HG02571 (cell line): ENCODE measurements at regions not wholly inside any gene's neighbourhood (a gene's known extent, or its start where the extent isn't known, plus 50 kb on each side); places are given as distances from the start of the nearest gene placed in this dataset.

Experiments used
- ATAC-seq: cut with Tn5 transposase; IDR thresholded peaks from one replicate; pipeline ENCODE4 v1.9.1; 2021; ENCODE audit warnings: mild to moderate bottlenecking, moderate library complexity; ENCODE audit not compliant: unreplicated experiment

GRCh38 chr15:97654481-97655076 lies 305.9 kb upstream of the ARRDC4 start:
- no peak for ATAC-seq

DNA sequence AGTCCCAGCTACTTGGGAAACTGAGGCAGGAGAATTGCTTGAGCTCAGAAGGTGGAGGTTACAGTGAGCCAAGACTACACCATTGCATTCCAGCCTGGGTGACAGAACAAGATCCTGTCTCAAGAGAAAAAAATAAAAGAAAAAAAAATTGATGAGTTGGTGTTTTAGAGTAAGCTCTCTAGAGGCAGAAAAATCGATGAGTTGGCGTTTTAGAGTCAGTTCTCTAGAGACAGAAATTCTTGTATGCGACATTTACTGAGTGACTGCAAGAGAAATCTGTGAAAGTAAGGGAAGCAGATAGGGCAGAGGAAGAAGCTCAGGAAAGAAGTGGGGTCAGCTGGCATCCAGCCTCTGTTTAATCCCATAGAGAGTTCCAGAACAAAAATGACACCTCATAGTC lies 298.7 kb upstream of the ARRDC4 start:
- no peak for ATAC-seq

- no peak for ATAC-seq
Measured at GRCh38 chr15:97672586-97672985, 287.9 kb upstream of the ARRDC4 start.

DNA sequence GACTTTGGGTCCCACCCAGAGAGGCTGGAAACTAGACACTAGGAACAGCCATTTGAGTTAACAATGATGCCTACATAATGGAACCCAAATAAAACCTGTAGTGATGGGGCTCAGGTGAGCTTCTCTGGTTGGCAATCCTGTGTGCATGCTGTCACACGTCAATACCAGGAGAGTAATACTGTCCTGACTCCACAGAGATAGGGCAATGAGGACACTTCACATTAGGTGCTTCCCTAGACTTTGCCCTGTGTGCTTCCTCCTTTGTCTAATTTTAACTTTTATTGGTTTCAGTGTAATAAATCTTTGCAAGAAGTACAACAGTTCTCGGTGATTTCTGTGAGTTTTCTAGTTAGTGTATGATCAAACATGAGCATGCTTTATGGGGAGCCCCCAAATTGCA lies 281.8 kb upstream of the ARRDC4 start:
- no peak for ATAC-seq

GRCh38 chr15:97679106-97679688 lies 281.3 kb upstream of the ARRDC4 start:
- ATAC-seq = no peak

GRCh38 chr15:97680606-97681220 lies 279.8 kb upstream of the ARRDC4 start:
- no peak for ATAC-seq

DNA sequence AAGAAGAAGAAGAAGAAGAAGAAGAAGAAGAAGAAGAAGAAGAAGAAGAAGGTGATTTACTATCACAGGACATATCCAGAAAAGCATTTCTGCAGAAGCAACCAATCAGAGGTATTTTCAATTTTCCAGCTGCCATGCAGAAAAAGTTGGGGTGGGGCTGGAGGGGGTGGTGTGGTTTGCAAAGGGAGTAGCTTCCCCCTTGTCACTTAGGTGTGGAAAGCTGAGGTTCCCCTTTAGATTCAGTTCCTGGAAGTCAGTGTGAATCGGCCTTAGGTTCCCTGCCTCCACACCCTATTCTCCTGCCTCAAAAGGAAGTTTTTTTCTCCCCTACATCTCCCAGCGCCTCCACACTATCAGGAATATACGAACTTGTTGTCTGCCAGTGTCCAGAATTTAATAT lies 276.7 kb upstream of the ARRDC4 start:
- ATAC-seq = no peak

- no peak for ATAC-seq
Measured at GRCh38 chr15:97684249-97684648, 276.3 kb upstream of the ARRDC4 start.

- ATAC-seq = no peak
Measured at GRCh38 chr15:97686324-97686723, 274.2 kb upstream of the ARRDC4 start.

- no peak for ATAC-seq
Measured at GRCh38 chr15:97687654-97688053, 272.8 kb upstream of the ARRDC4 start.

DNA sequence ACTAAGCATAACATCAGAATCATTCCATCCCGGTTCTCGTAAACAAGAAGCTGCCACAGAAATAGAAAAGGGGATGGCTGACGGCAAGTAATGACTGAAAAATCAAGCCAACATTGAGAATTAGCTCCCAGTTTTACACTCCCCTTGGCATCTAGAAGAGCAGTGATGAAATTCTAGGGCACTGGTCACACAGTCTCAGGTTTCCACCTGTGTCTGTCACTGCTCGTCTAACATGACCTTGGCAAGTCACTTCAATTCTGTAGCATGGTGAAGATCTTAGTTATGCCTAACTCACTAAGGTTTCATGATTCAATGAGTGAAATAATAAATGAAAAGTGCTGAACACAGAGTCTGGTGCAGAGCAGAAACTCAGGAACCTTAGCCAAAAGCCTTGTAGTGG lies 272.3 kb upstream of the ARRDC4 start:
- ATAC-seq = no peak

- no peak for ATAC-seq
Measured at GRCh38 chr15:97688886-97689285, 271.6 kb upstream of the ARRDC4 start.

GRCh38 chr15:97691078-97691477 lies 269.4 kb upstream of the ARRDC4 start:
- no peak for ATAC-seq

DNA sequence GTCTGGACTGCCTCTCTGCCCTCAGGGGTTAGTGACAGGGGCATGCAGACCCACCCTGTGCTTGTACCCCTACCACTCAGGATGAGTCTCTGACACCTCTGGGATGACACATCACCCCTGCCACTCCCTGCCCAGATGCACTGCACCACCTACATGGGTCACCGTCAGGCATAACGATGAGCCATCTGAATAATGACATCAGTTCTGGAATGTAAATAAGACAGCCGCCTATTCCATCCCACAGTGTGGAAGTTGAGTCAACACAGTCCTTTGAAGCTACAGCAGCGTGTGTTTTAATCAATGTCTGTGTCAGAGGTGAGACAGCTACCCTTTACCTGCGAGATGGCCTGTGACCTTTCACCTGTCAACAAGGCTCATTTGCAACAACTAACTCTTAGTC lies 268.7 kb upstream of the ARRDC4 start:
- ATAC-seq = no peak

DNA sequence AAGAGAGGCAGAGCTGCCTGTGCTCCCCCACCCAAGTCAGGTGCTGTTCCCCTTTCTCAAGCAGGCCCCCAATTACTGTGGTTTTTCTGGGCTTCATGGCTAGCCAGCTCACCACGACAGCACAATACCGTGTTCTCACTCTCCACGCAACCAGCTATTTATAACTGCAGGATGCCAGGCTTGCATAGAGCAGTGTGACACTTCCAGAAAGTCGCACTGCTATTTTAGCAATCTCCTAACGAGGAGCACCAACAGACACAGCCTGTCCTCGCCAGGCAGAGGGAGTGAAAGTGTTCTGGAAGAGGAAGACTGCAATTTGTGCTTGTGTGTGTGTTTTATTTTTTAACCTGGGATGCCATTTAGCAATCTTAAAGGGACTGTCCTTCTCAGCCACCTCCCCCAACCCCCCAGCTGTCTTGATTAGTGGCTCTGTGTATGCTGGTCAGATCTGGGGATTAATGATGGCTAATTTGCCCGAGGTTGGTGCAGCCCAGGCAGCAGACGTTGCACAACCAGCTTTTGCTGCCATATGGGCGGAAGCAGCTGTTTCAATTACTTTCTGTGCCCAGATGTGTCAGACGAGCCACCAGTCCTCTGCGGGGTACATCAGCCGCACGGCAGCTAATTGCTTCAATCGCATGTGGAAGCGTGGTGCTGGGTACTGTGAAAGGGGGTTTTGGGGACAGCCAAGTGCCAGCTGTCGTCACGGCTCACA lies 268.0 kb upstream of the ARRDC4 start:
- ATAC-seq = no peak

DNA sequence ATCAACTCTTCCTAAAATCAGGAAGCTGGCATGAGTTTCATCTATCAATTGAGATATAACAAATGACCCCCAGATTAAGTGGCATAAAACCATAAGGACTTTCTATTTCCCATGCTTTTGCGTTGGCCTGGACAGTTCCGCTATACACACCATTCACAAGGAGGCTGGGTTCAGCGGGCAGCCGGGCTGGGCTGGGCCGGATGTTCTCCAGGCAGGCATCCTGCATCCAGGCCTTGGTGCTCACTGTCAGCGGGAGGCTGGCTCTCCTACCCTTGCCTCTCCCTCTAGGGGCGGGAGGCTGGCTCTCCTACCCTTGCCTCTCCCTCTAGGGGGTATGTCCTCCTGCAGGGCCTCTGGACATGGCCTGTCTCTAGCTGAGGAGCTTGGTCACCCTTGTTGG lies 266.0 kb upstream of the ARRDC4 start:
- no peak for ATAC-seq

GRCh38 chr15:97703400-97703799 lies 257.1 kb upstream of the ARRDC4 start:
- ATAC-seq = no peak

- no peak for ATAC-seq
Measured at GRCh38 chr15:97706059-97706458, 254.4 kb upstream of the ARRDC4 start.

GRCh38 chr15:97708252-97708651 lies 252.3 kb upstream of the ARRDC4 start:
- no peak for ATAC-seq

DNA sequence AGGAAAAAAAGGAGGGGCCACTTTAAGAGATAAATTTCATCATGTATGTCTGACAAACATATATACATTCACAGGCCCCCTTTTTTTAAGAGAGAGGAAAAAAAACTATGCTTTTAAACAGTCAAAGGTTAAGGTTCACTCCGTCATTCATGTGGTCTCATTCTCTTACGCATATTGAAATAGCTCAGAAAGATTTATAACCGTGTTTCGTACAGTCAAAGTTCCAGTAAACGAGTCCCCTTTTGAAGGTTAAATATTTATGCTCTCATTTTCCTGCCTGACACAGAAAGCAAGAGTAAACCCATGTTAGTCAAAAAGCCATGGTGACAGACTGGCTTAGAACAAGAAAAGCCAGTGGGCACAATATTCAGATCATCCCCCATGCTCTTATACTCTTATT lies 248.0 kb upstream of the ARRDC4 start:
- ATAC-seq = no peak

DNA sequence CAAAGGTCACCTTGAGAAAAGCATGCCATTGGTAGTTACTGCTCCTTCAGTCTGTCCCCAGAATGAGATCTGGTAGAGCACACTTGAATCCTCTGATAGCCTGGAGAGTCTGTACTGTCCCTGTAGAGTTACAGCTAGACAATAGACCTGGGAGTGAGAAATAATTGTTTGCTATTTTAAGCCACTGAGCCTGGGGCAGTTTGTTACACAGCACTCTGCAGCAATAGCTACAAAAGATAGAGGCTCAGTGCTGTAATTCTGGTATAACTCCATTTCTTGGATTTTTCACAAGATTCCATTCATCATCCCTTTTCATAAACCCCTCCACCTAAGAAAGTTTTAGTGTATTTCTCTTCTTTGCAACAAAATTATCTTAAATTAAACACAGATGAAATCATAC lies 242.7 kb upstream of the ARRDC4 start:
- ATAC-seq = no peak

DNA sequence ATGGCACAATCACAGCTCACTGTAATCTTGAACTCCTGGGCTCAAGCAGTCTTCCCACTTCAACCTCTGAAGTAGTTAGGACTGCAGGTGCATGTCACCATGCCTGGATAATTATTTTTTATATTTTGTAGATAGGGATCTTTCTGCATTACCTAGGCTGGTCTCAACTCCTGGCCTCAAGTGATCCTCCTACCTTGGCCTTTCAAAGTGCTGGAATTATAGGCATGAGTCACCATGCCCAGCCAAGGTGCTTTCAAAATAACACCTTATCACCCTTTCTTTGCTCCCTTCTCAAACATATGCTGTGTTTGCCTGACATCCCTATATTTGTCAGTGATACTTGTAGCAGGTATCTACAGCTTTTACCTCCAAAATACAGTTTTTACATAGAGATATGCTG lies 242.0 kb upstream of the ARRDC4 start:
- no peak for ATAC-seq
